GM19397 (cell line): ENCODE measurements at regions not wholly inside any gene's neighbourhood (a gene's known extent, or its start where the extent isn't known, plus 50 kb on each side); places are given as distances from the start of the nearest gene placed in this dataset.

Source experiments
- ATAC-seq: cut with Tn5 transposase; IDR thresholded peaks from one replicate; pipeline ENCODE4 v1.9.1; 2021; ENCODE audit warnings: mild to moderate bottlenecking, moderate library complexity; ENCODE audit not compliant: unreplicated experiment

DNA sequence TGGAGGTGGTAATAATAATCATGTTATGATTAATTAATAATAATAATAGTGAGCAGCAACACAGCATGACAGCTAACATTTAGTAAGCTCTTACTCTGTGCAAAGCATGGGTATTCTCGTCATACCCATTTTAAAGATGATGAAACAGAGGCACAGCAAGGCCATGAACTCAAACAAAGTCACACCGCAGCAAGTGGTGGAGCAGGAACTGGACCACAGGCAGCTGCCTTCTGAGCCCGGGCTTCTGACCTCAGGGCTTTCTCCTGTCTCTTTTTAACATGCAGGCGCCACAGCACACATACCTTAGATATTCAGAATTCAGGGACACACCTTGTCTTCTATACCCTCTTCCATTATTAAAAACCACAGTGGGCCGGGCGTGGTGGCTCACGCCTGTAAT is 50.7 kb upstream of the SPATA12 start:
- no peak for ATAC-seq

DNA sequence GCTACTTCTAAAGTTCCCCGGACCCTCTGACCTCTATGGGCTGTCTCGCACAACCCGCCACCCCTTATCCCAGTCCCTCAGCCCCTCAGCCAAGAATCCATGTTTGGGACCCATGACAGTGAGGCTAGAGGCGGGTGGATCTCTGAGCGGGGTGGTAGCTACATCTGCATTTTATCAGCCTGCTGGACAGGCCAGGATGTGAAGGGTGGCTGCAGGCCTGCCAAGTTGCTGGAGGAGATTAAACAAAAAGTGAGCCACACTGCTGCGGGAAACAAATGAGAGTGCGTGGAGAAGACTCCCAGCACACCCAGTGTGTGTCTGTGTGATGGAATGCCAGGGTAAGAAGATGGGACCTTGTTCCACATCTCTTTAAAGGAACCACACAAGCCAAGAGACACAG is 51.1 kb upstream of the SPATA12 start:
- ATAC-seq: no peak

GRCh38 chr3:57007521-57008460 is 52.7 kb upstream of the SPATA12 start:
- no peak for ATAC-seq

DNA sequence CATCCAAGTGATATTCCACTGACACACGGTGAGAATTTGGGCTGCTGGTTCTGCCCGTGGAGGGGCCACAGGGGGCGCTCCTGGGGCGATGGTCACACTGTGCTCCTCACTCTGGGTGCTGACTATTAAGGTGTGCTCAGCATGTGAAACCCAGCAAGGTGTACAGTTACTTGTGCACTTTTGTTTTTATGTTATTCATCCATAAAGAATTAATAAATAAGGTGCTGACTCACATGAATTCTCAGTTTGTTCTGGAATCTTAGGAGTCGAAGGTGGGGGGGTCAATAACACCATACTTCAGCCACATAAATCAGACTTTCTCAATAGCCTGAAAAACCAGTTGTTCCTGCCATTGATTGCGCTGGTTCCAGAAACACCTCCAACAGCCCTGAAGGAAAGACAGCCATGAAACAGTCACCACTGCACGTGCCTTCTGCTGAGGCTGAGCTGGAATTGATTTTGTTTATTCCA is 53.5 kb upstream of the SPATA12 start:
- ATAC-seq: no peak

GRCh38 chr3:57006179-57006657 is 54.2 kb upstream of the SPATA12 start:
- no peak for ATAC-seq

DNA sequence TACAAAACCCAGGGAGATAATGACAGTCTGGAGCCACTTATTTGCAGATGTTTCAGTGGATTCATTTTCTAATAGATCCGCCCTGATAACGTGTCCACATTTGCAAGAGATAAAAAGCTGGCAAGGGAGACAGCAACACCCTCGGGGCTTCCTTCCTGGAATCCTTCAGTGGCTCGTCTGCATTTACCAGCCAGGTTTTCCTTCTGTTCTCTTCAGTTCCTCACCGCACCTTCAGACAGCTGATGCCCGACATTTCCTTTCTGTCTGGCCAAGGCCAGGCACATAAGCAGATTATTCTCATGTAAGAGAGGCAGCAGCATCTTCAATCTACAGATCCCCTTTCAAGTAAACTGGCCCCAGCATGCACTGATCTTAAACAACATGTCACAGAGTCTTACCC is 56.2 kb upstream of the SPATA12 start:
- ATAC-seq: no peak

DNA sequence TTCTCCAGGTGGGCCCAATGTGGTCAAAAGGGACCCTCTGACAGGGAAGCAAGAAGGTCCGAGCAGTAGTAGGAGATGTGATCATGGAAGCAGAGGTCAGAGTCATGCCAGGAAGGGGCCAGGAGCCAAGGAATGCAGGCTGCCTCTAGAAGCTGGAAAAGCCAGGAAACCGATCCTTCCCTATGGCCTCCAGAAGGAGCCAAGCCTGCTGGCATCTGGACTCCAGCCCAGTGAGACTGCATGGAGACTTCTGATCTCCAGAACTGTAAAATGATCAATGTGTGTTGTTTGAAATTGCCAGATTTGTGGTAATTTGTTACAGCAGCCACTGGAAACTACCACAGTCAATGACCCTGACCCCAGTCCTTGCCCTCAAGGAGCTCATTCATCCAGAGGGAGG is 56.8 kb upstream of the SPATA12 start:
- ATAC-seq: no peak

DNA sequence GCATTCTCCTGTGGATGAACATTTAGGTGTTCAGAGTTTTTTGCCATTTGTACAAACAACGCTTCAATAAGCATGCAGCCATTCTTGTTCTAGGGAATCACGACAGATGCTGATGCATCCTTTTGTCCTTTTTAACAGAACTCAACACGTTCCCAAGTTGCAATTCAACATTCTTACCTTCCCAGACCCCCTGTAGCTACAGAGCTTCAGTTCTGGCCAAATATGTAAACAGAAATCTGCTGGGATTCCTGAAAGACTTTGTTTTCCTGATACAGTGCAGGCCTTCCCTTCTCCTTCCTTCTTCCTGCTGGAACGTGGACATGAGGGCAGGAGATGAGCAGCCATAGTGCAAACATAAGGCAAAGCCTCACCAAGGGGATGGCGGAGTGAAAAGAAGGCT is 59.1 kb upstream of the SPATA12 start:
- no peak for ATAC-seq

DNA sequence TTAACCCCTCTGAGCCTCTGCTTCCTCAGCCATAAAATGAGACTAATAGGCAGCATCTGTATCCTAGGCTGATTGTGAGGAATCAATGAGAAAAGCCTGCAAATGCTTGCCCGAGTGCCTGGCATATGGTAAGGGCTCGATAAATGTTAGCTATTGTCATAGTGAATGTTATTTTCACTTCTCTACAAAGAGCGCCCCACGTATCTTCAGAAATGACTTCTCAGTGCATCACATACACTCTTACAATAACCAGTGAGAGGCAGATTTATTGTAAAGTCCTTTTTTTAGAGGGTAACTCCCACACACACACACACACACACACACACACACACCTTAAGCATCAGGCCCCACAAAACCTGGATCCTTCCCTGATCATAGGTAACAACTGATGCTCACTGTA is 60.5 kb upstream of the SPATA12 start:
- no peak for ATAC-seq

GRCh38 chr3:56999547-56999946 is 60.9 kb upstream of the SPATA12 start:
- ATAC-seq: no peak

DNA sequence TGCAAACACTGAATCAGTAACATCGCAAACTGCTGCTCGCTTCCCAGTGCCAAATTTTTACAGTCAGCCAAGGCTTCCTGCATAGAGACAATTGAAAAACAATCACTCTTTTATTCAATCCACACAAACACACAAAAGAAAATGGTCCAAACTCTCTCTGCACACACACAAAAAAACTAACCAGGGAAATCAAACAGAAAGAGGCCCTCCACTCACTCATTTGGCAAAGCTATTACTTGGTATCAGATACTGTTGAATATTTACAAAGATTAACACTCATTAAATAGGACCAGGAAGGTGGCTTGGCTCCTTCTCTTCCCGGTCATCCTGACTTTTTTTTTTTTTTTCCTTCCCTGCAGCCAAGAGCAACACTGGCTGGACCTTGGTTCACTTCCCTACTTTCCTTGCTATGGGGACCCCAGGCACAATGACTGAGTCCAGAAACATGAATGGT is 62.4 kb upstream of the SPATA12 start:
- ATAC-seq: no peak

GRCh38 chr3:56997675-56998074 is 62.8 kb upstream of the SPATA12 start:
- ATAC-seq: no peak

- ATAC-seq: no peak
Observed at GRCh38 chr3:56997041-56997440, 63.4 kb upstream of the SPATA12 start.

- no peak for ATAC-seq
Observed at GRCh38 chr3:56994391-56994790, 66.1 kb upstream of the SPATA12 start.

- ATAC-seq: no peak
Observed at GRCh38 chr3:56990641-56991015, 69.8 kb upstream of the SPATA12 start.

DNA sequence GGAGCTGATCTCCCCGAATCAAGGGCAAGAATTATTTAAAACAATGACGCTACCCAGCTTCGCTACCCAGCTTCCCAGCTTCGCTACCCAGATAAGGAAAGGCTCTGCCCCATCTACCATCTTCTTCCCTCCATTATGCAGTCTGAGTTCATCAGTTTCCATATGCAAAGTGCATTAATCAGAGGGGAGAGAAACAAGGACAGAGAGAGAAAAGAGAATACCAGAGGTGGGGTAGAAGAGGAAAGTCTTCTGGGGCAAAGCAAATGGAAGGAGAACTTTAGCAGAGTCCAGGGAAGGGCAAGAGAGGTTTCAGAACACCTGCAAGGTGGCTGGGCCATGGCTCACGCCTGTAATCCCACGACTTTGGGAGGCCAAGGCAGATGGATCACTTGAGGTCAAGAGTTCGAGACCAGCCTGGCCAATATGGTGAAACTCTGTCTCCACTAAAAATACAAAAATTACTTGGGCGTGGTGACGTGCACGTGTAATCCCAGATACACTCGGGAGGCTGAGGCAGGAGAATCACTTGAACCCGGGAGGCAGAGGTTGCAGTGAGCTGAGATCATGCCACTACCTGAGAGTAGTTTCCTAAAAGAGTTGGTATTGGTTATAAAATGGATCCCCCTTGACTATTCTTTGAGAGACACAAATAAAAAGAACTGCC is 70.4 kb upstream of the SPATA12 start:
- ATAC-seq: no peak

- ATAC-seq: no peak
Observed at GRCh38 chr3:56989169-56989976, 71.1 kb upstream of the SPATA12 start.

DNA sequence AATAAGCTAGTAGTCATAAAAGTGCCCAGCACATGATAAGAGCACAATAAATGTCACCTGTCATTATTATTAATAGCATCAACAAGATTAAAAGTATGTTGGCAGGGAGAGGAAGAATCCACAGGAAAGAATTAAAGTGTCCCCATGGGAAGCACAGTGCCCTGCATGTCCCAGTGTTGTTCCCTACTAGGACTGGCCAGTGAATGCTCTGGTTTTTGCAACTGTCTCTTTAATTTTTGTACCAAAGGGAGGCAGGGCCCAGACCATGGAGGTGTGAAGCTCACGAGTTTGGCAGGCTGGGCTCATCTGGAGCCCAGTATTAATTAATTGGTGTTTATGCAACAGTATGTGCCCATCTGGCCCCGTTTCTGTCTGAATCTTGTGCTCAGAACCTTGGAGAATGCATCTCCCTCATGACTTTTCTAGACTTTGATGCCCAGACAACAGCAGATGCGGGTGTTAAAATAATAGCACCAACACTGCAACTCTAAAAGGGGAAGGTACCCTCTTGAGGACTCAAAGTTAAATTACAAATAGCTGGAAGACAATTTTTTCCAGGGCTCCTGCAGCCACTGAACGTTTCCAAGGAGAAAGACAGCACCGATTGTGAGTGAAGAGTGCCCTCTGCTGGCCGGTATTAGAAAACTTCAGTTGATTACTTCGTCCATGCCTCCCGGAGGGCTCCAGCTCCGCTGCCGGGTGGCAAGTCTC is 71.9 kb upstream of the SPATA12 start:
- ATAC-seq: no peak

DNA sequence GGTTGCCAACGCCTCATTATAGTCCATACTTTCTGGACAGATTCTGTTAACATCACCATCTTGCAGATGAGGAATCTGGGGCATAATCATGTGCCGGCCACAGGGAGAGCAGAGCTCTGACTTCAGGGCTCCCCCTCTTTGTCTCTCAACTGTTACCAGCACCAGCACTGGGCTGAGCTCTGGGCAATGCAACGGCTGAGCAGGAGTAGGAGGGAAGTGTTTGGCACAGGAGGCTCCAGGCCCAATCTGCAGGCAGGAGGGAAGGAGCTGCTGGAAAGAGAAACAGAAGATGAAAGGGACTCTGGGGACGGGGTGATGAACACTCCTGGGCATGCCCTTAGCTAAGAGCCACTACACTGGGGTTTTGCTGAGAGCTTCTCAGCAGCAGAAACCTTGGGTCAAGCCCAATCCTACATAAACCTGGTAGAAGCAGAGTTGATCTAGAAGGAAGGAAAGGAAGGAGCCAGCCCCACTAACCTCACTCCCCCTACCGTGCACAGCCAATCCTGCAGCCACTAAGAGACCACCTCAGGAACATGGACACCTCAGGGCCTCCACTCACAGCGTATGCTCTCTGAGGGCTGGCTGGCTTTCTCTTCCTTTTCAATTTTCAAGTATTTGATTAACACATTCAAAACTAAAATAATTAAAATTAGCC is 73.1 kb upstream of the SPATA12 start:
- ATAC-seq: no peak

- ATAC-seq: no peak
Observed at GRCh38 chr3:56986347-56986746, 74.1 kb upstream of the SPATA12 start.
